HCT116 (cell line): ENCODE measurements at regions not wholly inside any gene's neighbourhood (a gene's known extent, or its start where the extent isn't known, plus 50 kb on each side); places are given as distances from the start of the nearest gene placed in this dataset.

ENCODE experiments used
- CEBPB ChIP-seq: IDR thresholded peaks from 2 replicates; pipeline ENCODE4 v1.6.1; 2012; ENCODE audit warnings: low read depth
- ELF1 ChIP-seq: IDR thresholded peaks from 2 replicates; pipeline ENCODE4 v1.6.1; 2012; ENCODE audit warnings: low read depth, borderline replicate concordance
- EZH2 ChIP-seq: fragments of 200-600 bp; sonication (generic); IDR thresholded peaks from 2 replicates; pipeline ENCODE4 v1.6.1; 2017; ENCODE audit warnings: antibody characterized with exemption, mixed run types
- MAX ChIP-seq: IDR thresholded peaks from 2 replicates; pipeline ENCODE4 v1.6.1; 2012
- POLR2A ChIP-seq: IDR thresholded peaks from 2 replicates; pipeline ENCODE4 v1.7.0; 2011; ENCODE audit warnings: borderline replicate concordance; ENCODE audit not compliant: insufficient read depth, insufficient read length; ENCODE audit errors: extremely low read depth
- POLR2AphosphoS5 ChIP-seq: IDR thresholded peaks from 2 replicates; pipeline ENCODE4 v1.6.1; 2011; ENCODE audit warnings: mild to moderate bottlenecking, low read depth, low read length, moderate library complexity
- RAD21 ChIP-seq: IDR thresholded peaks from 2 replicates; pipeline ENCODE4 v1.6.1; 2012; ENCODE audit warnings: low read depth, mild to moderate bottlenecking
- REST ChIP-seq: IDR thresholded peaks from 2 replicates; pipeline ENCODE4 v1.6.1; 2012; ENCODE audit warnings: low read depth
- SP1 ChIP-seq: IDR thresholded peaks from 2 replicates; pipeline ENCODE4 v1.6.1; 2012; ENCODE audit warnings: low read depth
- SRF ChIP-seq: IDR thresholded peaks from 2 replicates; pipeline ENCODE4 v1.6.1; 2012; ENCODE audit warnings: low read depth
- YY1 ChIP-seq: IDR thresholded peaks from 2 replicates; pipeline ENCODE4 v1.6.1; 2011; ENCODE audit warnings: low read length, low read depth, moderate library complexity, mild to moderate bottlenecking; ENCODE audit not compliant: insufficient replicate concordance; ENCODE audit errors: extremely low read depth
- ZFX ChIP-seq: fragments of 450-650 bp; IDR thresholded peaks from 2 replicates; pipeline ENCODE4 v1.6.1; 2017
- TF ChIP-seq, protein P1 (sequence below), 3 experiments: fragments of 200-600 bp in 1 of 3; sonication (generic) in 1 of 3; IDR thresholded peaks in 2 of 3; conservative IDR thresholded peaks in 1 of 3; 2 replicates each; pipeline ENCODE4 v1.5.1; 2012 to 2017; ENCODE audit warnings: low read depth in 2 of 3, low read length in 2 of 3, antibody characterized with exemption in 1 of 3, borderline replicate concordance in 1 of 3, control low read depth in 1 of 3, mild to moderate bottlenecking in 1 of 3, mixed read lengths in 1 of 3, mixed run types in 1 of 3, moderate library complexity in 1 of 3; ENCODE audit not compliant: insufficient read depth in 1 of 3

DNA sequence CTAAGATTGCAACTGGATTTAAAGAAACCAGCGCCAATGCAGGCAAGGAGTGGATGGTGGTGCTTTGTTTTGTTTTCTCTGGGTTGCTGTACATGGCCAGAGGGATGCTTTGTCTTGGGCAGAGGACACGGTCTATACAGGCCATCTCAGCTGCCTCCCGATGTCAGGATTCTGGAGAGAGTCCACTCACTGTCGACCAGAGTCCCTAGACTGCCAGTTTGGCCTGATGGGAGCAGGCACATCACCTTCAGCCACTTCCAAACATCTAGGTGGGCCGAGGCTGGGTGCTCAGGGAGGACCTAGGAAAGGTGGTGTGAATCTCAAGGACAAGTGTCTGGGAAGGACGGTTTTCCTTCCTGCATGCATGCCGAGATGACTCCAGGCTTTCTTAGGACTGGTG is 152.1 kb downstream of the BUB3 start:
- TF ChIP-seq REST (no peak), SP1 (no peak), YY1 (no peak), POLR2AphosphoS5 (no peak), ZFX (no peak), EZH2 (no peak), POLR2A (no peak), MAX (no peak), RAD21 (no peak), SRF (no peak), ELF1 (no peak), CEBPB (no peak)
- TF ChIP-seq, protein P1, sequence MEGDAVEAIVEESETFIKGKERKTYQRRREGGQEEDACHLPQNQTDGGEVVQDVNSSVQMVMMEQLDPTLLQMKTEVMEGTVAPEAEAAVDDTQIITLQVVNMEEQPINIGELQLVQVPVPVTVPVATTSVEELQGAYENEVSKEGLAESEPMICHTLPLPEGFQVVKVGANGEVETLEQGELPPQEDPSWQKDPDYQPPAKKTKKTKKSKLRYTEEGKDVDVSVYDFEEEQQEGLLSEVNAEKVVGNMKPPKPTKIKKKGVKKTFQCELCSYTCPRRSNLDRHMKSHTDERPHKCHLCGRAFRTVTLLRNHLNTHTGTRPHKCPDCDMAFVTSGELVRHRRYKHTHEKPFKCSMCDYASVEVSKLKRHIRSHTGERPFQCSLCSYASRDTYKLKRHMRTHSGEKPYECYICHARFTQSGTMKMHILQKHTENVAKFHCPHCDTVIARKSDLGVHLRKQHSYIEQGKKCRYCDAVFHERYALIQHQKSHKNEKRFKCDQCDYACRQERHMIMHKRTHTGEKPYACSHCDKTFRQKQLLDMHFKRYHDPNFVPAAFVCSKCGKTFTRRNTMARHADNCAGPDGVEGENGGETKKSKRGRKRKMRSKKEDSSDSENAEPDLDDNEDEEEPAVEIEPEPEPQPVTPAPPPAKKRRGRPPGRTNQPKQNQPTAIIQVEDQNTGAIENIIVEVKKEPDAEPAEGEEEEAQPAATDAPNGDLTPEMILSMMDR (IDR thresholded peaks at IDR 0.05 in 2 of 3, conservative IDR thresholded peaks at IDR 0.05 in 1 of 3; ENCODE audit: borderline replicate concordance in 1 of 3, insufficient read depth in 1 of 3, low read depth in 2 of 3, low read length in 2 of 3) = no peak
